8988T (cell line): ENCODE measurements at regions not wholly inside any gene's neighbourhood (a gene's known extent, or its start where the extent isn't known, plus 50 kb on each side); places are given as distances from the start of the nearest gene placed in this dataset.

Experiments
- DNase-seq: peaks from one replicate; pipeline ENCODE4 v3.0.0; 2011

GRCh38 chr11:82676483-82677094, 57.1 kb downstream of the FAM181B start:
- no peak for DNase-seq

GRCh38 chr11:82675838-82676237, 57.8 kb downstream of the FAM181B start:
- no peak for DNase-seq

GRCh38 chr11:82673631-82674030, 60.0 kb downstream of the FAM181B start:
- no peak for DNase-seq

GRCh38 chr11:82671451-82671850, 62.2 kb downstream of the FAM181B start:
- no peak for DNase-seq

- no peak for DNase-seq
These were observed 70.1 kb downstream of the FAM181B start for GRCh38 chr11:82663535-82663934.

- no peak for DNase-seq
These were observed 79.9 kb downstream of the FAM181B start for GRCh38 chr11:82653752-82654151.

- DNase-seq: no peak
These were observed 94.4 kb downstream of the FAM181B start for GRCh38 chr11:82639251-82639650.

- no peak for DNase-seq
These were observed 97.0 kb downstream of the FAM181B start for GRCh38 chr11:82636615-82637014.

- DNase-seq: no peak
These were observed 99.6 kb downstream of the FAM181B start for GRCh38 chr11:82634091-82634490.

GRCh38 chr11:82631722-82632630, 101.7 kb downstream of the FAM181B start:
- DNase-seq: no peak

- no peak for DNase-seq
These were observed 123.0 kb downstream of the FAM181B start for GRCh38 chr11:82610671-82611070.

GRCh38 chr11:82606738-82607137, 126.9 kb downstream of the FAM181B start:
- DNase-seq: no peak

- DNase-seq: no peak
These were observed 132.0 kb downstream of the FAM181B start for GRCh38 chr11:82601711-82602110.

GRCh38 chr11:82599836-82600235, 133.8 kb downstream of the FAM181B start:
- DNase-seq: no peak

- no peak for DNase-seq
These were observed 147.1 kb downstream of the FAM181B start for GRCh38 chr11:82586581-82586980.

- DNase-seq: no peak
These were observed 156.4 kb downstream of the FAM181B start for GRCh38 chr11:82577246-82577645.

- DNase-seq: no peak
These were observed 172.8 kb downstream of the FAM181B start for GRCh38 chr11:82560836-82561235.

- DNase-seq: no peak
These were observed 174.1 kb downstream of the FAM181B start for GRCh38 chr11:82559609-82560008.

GRCh38 chr11:82557274-82557673, 176.4 kb downstream of the FAM181B start:
- DNase-seq: no peak

- no peak for DNase-seq
These were observed 177.5 kb downstream of the FAM181B start for GRCh38 chr11:82556210-82556609.

GRCh38 chr11:82546661-82547557, 186.8 kb downstream of the FAM181B start:
- DNase-seq: no peak

- DNase-seq: no peak
These were observed 194.0 kb downstream of the FAM181B start for GRCh38 chr11:82539669-82540068.

GRCh38 chr11:82536706-82537105, 197.0 kb downstream of the FAM181B start:
- no peak for DNase-seq
